ENCODE measurements at regions not wholly inside any gene's neighbourhood (a gene's known extent, or its start where the extent isn't known, plus 50 kb on each side); places are given as distances from the start of the nearest gene placed in this dataset.

DNA sequence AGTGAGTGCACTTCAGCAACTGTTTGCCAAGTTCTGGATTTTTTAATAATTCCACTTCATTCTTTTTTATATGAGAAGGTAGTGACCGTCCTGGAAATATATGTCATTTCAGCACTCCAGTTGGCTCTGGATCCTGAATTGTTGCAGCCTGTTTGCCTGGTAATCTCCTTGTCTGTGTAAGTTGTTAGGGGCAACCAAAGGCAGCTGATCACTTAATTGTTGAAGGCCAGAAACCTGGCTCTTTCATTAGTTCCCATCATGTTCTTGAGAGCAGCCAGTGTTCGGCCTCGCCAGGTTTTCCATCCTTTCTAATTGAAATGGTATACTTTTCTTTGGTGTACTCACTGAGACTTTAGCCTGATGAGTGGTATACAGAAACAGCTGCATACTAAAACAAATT lies 168.6 kb downstream of the SOX2 start:
- no peaks in the 10 kb centered on the region for H3K27me3 Mint-ChIP-seq
- no peak overlapping the region for H3K27ac Mint-ChIP-seq
- DNase-seq: no peak
- Histone ChIP-seq H3K27ac (ENCODE audit: low read depth, low read length) (no peak overlapping the region), H3K4me1 (ENCODE audit: control insufficient read depth in 2 of 2, insufficient read depth in 2 of 2, low read length in 2 of 2) (no peaks in the 10 kb centered on the region), H3K4me3 (ENCODE audit: low read length) (no peak overlapping the region), H3K36me3 (ENCODE audit: control insufficient read depth in 2 of 3, insufficient read depth in 3 of 3, low read length in 3 of 3) (no peaks in the 10 kb centered on the region), H3K27me3 (ENCODE audit: control insufficient read depth in 2 of 2, insufficient read depth in 2 of 2, low read length in 2 of 2) (no peaks in the 10 kb centered on the region), H3K9me3 (ENCODE audit: control insufficient read depth in 2 of 3, low read length in 3 of 3) (no peaks in the 10 kb centered on the region)
- no peak overlapping the region for H3K4me3 Mint-ChIP-seq
- H3K9me3 Mint-ChIP-seq: peaks cover 0 to 2% (median 0%) of the 10 kb centered on the region in 11 donors
- ChIA-PET POLR2A (no interaction called here), CTCF (no interaction called here)
- H3K36me3 Mint-ChIP-seq: no peaks in the 10 kb centered on the region
- no peak for ATAC-seq
- no peaks in the 10 kb centered on the region for H3K4me1 Mint-ChIP-seq
- intact Hi-C loops (cut with micrococcal nuclease): no loop called here

DNA sequence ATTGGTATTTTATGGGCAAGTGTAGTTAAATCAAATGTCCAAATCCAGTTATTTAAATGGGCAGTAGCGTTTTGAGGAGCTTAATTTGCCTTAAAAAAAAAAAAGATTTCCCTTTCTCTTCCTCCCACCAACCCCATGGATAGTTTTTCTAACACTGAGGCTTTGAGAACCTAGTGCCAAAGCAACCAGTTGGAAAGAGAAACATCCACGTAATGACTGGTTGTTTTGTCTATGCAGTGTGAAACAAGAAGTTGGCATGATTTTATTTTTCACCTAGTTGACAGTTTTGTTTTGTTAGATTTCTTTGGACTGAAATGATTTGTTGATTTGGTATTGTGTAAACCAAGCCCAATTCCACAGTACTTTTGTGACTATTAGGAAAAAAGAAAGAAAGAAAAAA lies 170.0 kb downstream of the SOX2 start:
- Histone ChIP-seq H3K4me3 (ENCODE audit: low read length) (no peak overlapping the region), H3K4me1 (ENCODE audit: control insufficient read depth in 2 of 2, insufficient read depth in 2 of 2, low read length in 2 of 2) (no peaks in the 10 kb centered on the region), H3K36me3 (ENCODE audit: control insufficient read depth in 2 of 3, insufficient read depth in 3 of 3, low read length in 3 of 3) (no peaks in the 10 kb centered on the region), H3K27ac (ENCODE audit: low read depth, low read length) (no peak overlapping the region), H3K27me3 (ENCODE audit: control insufficient read depth in 2 of 2, insufficient read depth in 2 of 2, low read length in 2 of 2) (no peaks in the 10 kb centered on the region), H3K9me3 (ENCODE audit: control insufficient read depth in 2 of 3, low read length in 3 of 3) (no peaks in the 10 kb centered on the region)
- Mint-ChIP-seq H3K27ac (no peak overlapping the region), H3K9me3 (peaks cover 0 to 2% (median 0%) of the 10 kb centered on the region in 11 donors), H3K4me1 (no peaks in the 10 kb centered on the region), H3K27me3 (no peaks in the 10 kb centered on the region), H3K36me3 (no peaks in the 10 kb centered on the region), H3K4me3 (no peak overlapping the region)
- ChIA-PET CTCF (no interaction called here), POLR2A (no interaction called here)
- ATAC-seq (no peak), DNase-seq (no peak)
- intact Hi-C loops (cut with micrococcal nuclease): no loop called here

DNA sequence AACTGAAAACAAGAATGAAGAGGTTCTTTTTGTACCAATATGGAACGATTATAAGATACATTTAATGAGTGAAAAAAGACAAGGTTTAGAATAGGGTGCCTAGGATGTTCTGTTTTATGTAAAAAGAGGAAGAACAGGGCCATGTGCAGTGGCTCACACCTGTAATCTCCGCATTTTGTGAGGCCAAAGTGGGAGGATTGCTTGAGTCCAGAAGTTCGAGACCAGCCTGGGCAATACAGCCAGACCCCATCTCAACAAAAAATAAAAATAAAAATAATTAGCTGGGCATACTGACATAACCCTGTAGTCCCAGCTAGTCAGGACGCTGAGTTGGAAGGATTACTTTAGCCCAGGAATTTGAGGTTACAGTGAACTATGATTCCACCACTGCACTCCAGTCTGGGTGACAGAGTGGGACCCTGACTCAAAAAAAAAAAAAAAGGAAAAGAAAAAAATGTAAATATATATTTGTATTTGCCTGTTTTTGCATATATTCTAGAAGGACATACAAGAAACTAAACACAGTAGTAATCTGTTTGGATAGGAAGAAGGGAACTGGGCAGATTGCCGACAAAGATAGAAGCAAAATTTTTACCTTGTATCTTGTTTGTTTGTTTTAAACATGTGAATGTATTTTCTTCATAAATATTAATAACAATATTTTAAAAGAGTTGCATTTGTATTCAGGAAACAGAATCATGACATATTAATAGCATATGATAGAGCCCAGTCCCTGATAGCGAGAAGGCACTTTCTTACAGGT lies 174.3 kb downstream of the SOX2 start:
- Mint-ChIP-seq H3K27me3 (no peaks in the 10 kb centered on the region), H3K9me3 (peaks cover 0 to 4% (median 0%) of the 10 kb centered on the region in 11 donors), H3K4me1 (no peaks in the 10 kb centered on the region), H3K4me3 (no peak overlapping the region), H3K36me3 (no peaks in the 10 kb centered on the region), H3K27ac (no peak overlapping the region)
- Histone ChIP-seq H3K27me3 (ENCODE audit: control insufficient read depth in 2 of 2, insufficient read depth in 2 of 2, low read length in 2 of 2) (no peaks in the 10 kb centered on the region), H3K36me3 (ENCODE audit: control insufficient read depth in 2 of 3, insufficient read depth in 3 of 3, low read length in 3 of 3) (no peaks in the 10 kb centered on the region), H3K9me3 (ENCODE audit: control insufficient read depth in 2 of 3, low read length in 3 of 3) (no peaks in the 10 kb centered on the region), H3K4me3 (ENCODE audit: low read length) (no peak overlapping the region), H3K4me1 (ENCODE audit: control insufficient read depth in 2 of 2, insufficient read depth in 2 of 2, low read length in 2 of 2) (no peaks in the 10 kb centered on the region), H3K27ac (ENCODE audit: low read depth, low read length) (no peak overlapping the region)
- ChIA-PET CTCF (no interaction called here), POLR2A (no interaction called here)
- DNase-seq (no peak), ATAC-seq (no peak)
- intact Hi-C loops (cut with micrococcal nuclease): no loop called here

DNA sequence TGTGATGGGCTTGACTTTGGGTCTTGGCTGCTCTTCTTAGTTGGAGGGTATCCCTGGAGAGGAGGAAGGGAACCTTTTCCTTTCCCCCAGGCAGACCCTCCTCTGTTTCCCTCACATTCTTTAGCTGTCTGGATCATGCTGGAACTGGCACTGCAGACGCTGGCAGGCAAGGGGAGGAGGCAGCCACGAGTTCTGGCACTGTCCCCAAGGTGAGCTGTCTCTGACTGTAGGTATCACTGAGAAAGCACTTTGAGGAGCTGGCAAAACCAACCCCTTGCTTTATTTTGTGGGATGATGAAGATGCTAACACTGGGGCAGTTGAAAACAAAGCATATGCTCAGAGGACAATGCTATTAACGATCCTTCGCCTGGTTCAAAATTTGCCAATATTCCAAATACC lies 175.0 kb downstream of the SOX2 start:
- DNase-seq: no peak

DNA sequence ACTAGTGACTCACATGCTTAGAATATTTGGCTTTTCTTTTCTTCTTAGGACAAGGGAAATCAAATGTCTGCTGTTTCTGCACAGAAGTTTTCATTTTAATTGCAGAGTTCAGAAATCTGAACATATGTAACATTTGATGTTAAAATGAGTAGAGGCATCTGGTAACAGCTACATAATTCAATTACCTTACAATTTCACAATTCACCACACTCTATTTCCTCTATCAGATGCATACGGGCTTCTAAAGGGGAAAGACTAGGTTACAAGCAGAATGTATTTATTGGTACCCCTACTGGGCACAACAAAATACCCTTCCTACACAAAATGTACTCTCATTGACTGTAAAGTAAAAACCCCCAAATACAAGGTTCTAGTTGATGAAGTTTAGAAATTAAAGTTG lies 176.0 kb downstream of the SOX2 start:
- Histone ChIP-seq H3K27ac (ENCODE audit: low read depth, low read length) (no peak overlapping the region), H3K4me1 (ENCODE audit: control insufficient read depth in 2 of 2, insufficient read depth in 2 of 2, low read length in 2 of 2) (no peaks in the 10 kb centered on the region), H3K9me3 (ENCODE audit: control insufficient read depth in 2 of 3, low read length in 3 of 3) (no peaks in the 10 kb centered on the region), H3K36me3 (ENCODE audit: control insufficient read depth in 2 of 3, insufficient read depth in 3 of 3, low read length in 3 of 3) (no peaks in the 10 kb centered on the region), H3K4me3 (ENCODE audit: low read length) (no peak overlapping the region), H3K27me3 (ENCODE audit: control insufficient read depth in 2 of 2, insufficient read depth in 2 of 2, low read length in 2 of 2) (no peaks in the 10 kb centered on the region)
- POLR2A ChIA-PET: no interaction called here
- ATAC-seq: no peak
- no peaks in the 10 kb centered on the region for H3K27me3 Mint-ChIP-seq
- intact Hi-C loops (cut with micrococcal nuclease): no loop called here
- CTCF ChIA-PET: no interaction called here
- peaks cover 0 to 4% (median 0%) of the 10 kb centered on the region in 11 donors for H3K9me3 Mint-ChIP-seq
- no peaks in the 10 kb centered on the region for H3K36me3 Mint-ChIP-seq
- no peak overlapping the region for H3K4me3 Mint-ChIP-seq
- H3K4me1 Mint-ChIP-seq: no peaks in the 10 kb centered on the region
- DNase-seq: no peak
- no peak overlapping the region for H3K27ac Mint-ChIP-seq

More for the DNA sequence above, 175.0 kb downstream of the SOX2 start:
- Histone ChIP-seq H3K4me1 (ENCODE audit: control insufficient read depth in 2 of 2, insufficient read depth in 2 of 2, low read length in 2 of 2) (no peaks in the 10 kb centered on the region), H3K9me3 (ENCODE audit: control insufficient read depth in 2 of 3, low read length in 3 of 3) (no peaks in the 10 kb centered on the region), H3K36me3 (ENCODE audit: control insufficient read depth in 2 of 3, insufficient read depth in 3 of 3, low read length in 3 of 3) (no peaks in the 10 kb centered on the region), H3K27me3 (ENCODE audit: control insufficient read depth in 2 of 2, insufficient read depth in 2 of 2, low read length in 2 of 2) (no peaks in the 10 kb centered on the region), H3K27ac (ENCODE audit: low read depth, low read length) (no peak overlapping the region), H3K4me3 (ENCODE audit: low read length) (no peak overlapping the region)
- Mint-ChIP-seq H3K9me3 (peaks cover 0 to 4% (median 0%) of the 10 kb centered on the region in 11 donors), H3K4me3 (no peak overlapping the region), H3K4me1 (no peaks in the 10 kb centered on the region), H3K27me3 (no peaks in the 10 kb centered on the region), H3K27ac (no peak overlapping the region), H3K36me3 (no peaks in the 10 kb centered on the region)
- intact Hi-C loops (cut with micrococcal nuclease): no loop called here
- ATAC-seq: no peak
- POLR2A ChIA-PET: no interaction called here
- CTCF ChIA-PET: no interaction called here

DNA sequence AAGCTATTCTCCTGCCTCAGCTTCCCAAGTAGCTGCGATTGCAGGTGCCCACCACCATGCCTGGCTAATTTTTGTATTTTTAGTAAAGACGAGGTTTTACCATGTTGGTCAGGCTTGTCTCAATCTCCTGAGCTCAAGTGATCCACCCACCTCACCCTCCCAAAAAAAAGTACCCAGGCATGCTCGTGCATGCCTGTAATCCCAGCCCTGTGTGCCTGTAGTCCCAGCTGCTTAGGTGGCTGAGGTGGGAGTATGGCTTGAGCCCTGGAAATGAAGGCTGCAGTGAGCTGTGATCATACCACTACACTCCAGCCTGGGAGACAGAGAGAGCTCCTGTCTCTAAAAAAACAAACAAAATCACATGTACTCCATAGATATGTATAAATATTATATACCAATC lies 176.5 kb downstream of the SOX2 start:
- Histone ChIP-seq H3K9me3 (ENCODE audit: control insufficient read depth in 2 of 3, low read length in 3 of 3) (no peaks in the 10 kb centered on the region), H3K4me3 (ENCODE audit: low read length) (no peak overlapping the region), H3K36me3 (ENCODE audit: control insufficient read depth in 2 of 3, insufficient read depth in 3 of 3, low read length in 3 of 3) (no peaks in the 10 kb centered on the region), H3K27me3 (ENCODE audit: control insufficient read depth in 2 of 2, insufficient read depth in 2 of 2, low read length in 2 of 2) (no peaks in the 10 kb centered on the region), H3K27ac (ENCODE audit: low read depth, low read length) (no peak overlapping the region), H3K4me1 (ENCODE audit: control insufficient read depth in 2 of 2, insufficient read depth in 2 of 2, low read length in 2 of 2) (no peaks in the 10 kb centered on the region)
- no peaks in the 10 kb centered on the region for H3K4me1 Mint-ChIP-seq
- H3K36me3 Mint-ChIP-seq: no peaks in the 10 kb centered on the region
- DNase-seq (no peak), ATAC-seq (no peak)
- no peak overlapping the region for H3K27ac Mint-ChIP-seq
- POLR2A ChIA-PET: no interaction called here
- H3K9me3 Mint-ChIP-seq: peaks cover 0 to 4% (median 0%) of the 10 kb centered on the region in 11 donors
- no peak overlapping the region for H3K4me3 Mint-ChIP-seq
- intact Hi-C loops (cut with micrococcal nuclease): no loop called here
- CTCF ChIA-PET: no interaction called here
- H3K27me3 Mint-ChIP-seq: no peaks in the 10 kb centered on the region

DNA sequence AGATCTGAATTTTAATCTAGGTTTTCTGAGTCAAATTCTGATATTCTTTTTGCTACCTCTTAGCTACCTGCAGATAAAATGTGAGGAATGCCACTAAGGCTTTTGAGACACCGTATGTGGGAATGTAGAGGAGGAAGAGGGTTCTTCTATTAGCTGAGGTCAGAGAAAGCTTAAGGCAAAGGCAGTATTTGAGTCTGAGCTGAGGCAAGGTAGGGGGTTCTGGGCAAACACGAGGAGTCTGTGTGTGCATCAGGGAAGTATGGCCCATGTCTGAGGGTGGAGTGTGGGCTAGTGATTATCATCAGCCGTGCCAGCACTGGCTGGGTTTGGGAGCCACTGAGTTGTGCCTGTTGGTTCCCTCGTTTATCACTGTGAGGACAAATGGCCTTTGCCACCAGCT lies 181.1 kb downstream of the SOX2 start:
- H3K27ac Mint-ChIP-seq: no peak overlapping the region
- Histone ChIP-seq H3K27ac (ENCODE audit: low read depth, low read length) (no peak overlapping the region), H3K36me3 (ENCODE audit: control insufficient read depth in 2 of 3, insufficient read depth in 3 of 3, low read length in 3 of 3) (no peaks in the 10 kb centered on the region), H3K4me1 (ENCODE audit: control insufficient read depth in 2 of 2, insufficient read depth in 2 of 2, low read length in 2 of 2) (no peaks in the 10 kb centered on the region), H3K27me3 (ENCODE audit: control insufficient read depth in 2 of 2, insufficient read depth in 2 of 2, low read length in 2 of 2) (no peaks in the 10 kb centered on the region), H3K4me3 (ENCODE audit: low read length) (no peak overlapping the region), H3K9me3 (ENCODE audit: control insufficient read depth in 2 of 3, low read length in 3 of 3) (no peaks in the 10 kb centered on the region)
- DNase-seq (no peak), ATAC-seq (no peak)
- no peaks in the 10 kb centered on the region for H3K27me3 Mint-ChIP-seq
- H3K4me3 Mint-ChIP-seq: no peak overlapping the region
- intact Hi-C loops (cut with micrococcal nuclease): no loop called here
- H3K36me3 Mint-ChIP-seq: no peaks in the 10 kb centered on the region
- peaks cover 0 to 4% (median 0%) of the 10 kb centered on the region in 11 donors for H3K9me3 Mint-ChIP-seq
- ChIA-PET CTCF (no interaction called here), POLR2A (no interaction called here)
- no peaks in the 10 kb centered on the region for H3K4me1 Mint-ChIP-seq

All from naive thymus-derived CD4-positive, alpha-beta T cell (primary cell).